Stimulated activated CD8-positive, alpha-beta memory T cell treated with anti-CD3 and anti-CD28 coated beads, Interleukin-15, amount 100 ng/mL, for 4 hours (primary cell): ENCODE measurements at regions not wholly inside any gene's neighbourhood (a gene's known extent, or its start where the extent isn't known, plus 50 kb on each side); places are given as distances from the start of the nearest gene placed in this dataset.

ENCODE experiments used
- DNase-seq, 2 donors: peaks; one replicate each; pipeline ENCODE4 v3.0.0-alpha.2; 2020; ENCODE audit warnings: low read depth in 2 of 2

GRCh38 chr7:136174477-136175125 lies 197.4 kb upstream of the MTPN start:
- DNase-seq, result no peak

- no peak for DNase-seq
Observed at GRCh38 chr7:136173874-136174273, 196.7 kb upstream of the MTPN start.

GRCh38 chr7:136171233-136171632 lies 194.1 kb upstream of the MTPN start:
- DNase-seq, result no peak

GRCh38 chr7:136168821-136169220 lies 191.7 kb upstream of the MTPN start:
- no peak for DNase-seq

GRCh38 chr7:136167991-136168390 lies 190.8 kb upstream of the MTPN start:
- DNase-seq, result no peak

- DNase-seq, result no peak
Observed at GRCh38 chr7:136166521-136166920, 189.4 kb upstream of the MTPN start.

- DNase-seq, result no peak
Observed at GRCh38 chr7:136163340-136163801, 186.2 kb upstream of the MTPN start.

GRCh38 chr7:136150311-136150710 lies 173.2 kb upstream of the MTPN start:
- DNase-seq, result no peak

- DNase-seq, result no peak
Observed at GRCh38 chr7:136148920-136149319, 171.8 kb upstream of the MTPN start.

GRCh38 chr7:136146925-136147324 lies 169.8 kb upstream of the MTPN start:
- no peak for DNase-seq

- DNase-seq, result no peak
Observed at GRCh38 chr7:136144182-136144581, 167.0 kb upstream of the MTPN start.

GRCh38 chr7:136143271-136143670 lies 166.1 kb upstream of the MTPN start:
- DNase-seq, result no peak

GRCh38 chr7:136142583-136142982 lies 165.4 kb upstream of the MTPN start:
- DNase-seq, result no peak

- DNase-seq, result no peak
Observed at GRCh38 chr7:136140469-136140868, 163.3 kb upstream of the MTPN start.

GRCh38 chr7:136139417-136139816 lies 162.3 kb upstream of the MTPN start:
- DNase-seq, result no peak

GRCh38 chr7:136138991-136139390 lies 161.8 kb upstream of the MTPN start:
- no peak for DNase-seq

- DNase-seq, result no peak
Observed at GRCh38 chr7:136136906-136137454, 159.8 kb upstream of the MTPN start.

GRCh38 chr7:136134503-136134902 lies 157.3 kb upstream of the MTPN start:
- no peak for DNase-seq

GRCh38 chr7:136133551-136133950 lies 156.4 kb upstream of the MTPN start:
- no peak for DNase-seq

- DNase-seq, result no peak
Observed at GRCh38 chr7:136131304-136131630, 154.1 kb upstream of the MTPN start.

- no peak for DNase-seq
Observed at GRCh38 chr7:136130511-136131303, 153.5 kb upstream of the MTPN start.

GRCh38 chr7:136128050-136128449 lies 150.9 kb upstream of the MTPN start:
- DNase-seq, result no peak

GRCh38 chr7:136123352-136123751 lies 146.2 kb upstream of the MTPN start:
- DNase-seq, result no peak
